ENCODE measurements at regions not wholly inside any gene's neighbourhood (a gene's known extent, or its start where the extent isn't known, plus 50 kb on each side); places are given as distances from the start of the nearest gene placed in this dataset.

- Histone ChIP-seq H3K9me3 (ENCODE audit: control insufficient read depth, low read length) (no peaks in the 10 kb centered on the region), H3K4me3 (ENCODE audit: low read length) (no peak overlapping the region), H3K27me3 (ENCODE audit: control insufficient read depth, insufficient read depth, low read length, poor library complexity, severe bottlenecking) (no peaks in the 10 kb centered on the region), H3K4me1 (ENCODE audit: control insufficient read depth, insufficient read depth, low read length) (no peaks in the 10 kb centered on the region), H3K9ac (ENCODE audit: extremely low read depth, low read length, poor library complexity, severe bottlenecking) (no peak overlapping the region), H3K27ac (ENCODE audit: low read depth, low read length) (no peak overlapping the region), H3K36me3 (ENCODE audit: control insufficient read depth, insufficient read depth, low read length) (no peaks in the 10 kb centered on the region)
- no peaks in the 10 kb centered on the region for H3K36me3 Mint-ChIP-seq (ENCODE audit: low read depth)
- H3K4me1 Mint-ChIP-seq, result no peaks in the 10 kb centered on the region
- H3K27me3 Mint-ChIP-seq (ENCODE audit: insufficient read depth), result peaks cover 2% of the 10 kb centered on the region
- WGBS, 2 experiments (ENCODE audit: insufficient coverage in 1 of 2, insufficient read length in 1 of 2), result 83 to 93% methylated on average over 4 of the region's 4 CpGs
- DNase-seq, result no peak
- H3K9me3 Mint-ChIP-seq, result no peaks in the 10 kb centered on the region
- H3K27ac Mint-ChIP-seq, result no peak overlapping the region
- no peak for TF ChIP-seq CTCF (conservative IDR thresholded peaks at IDR 0.05)
- no peak overlapping the region for H3K4me3 Mint-ChIP-seq
These were observed 108.6 kb upstream of the RUNX3 start for GRCh38 chr1:25038699-25039098.

GRCh38 chr1:25037174-25038074, 107.3 kb upstream of the RUNX3 start:
- Histone ChIP-seq H3K36me3 (ENCODE audit: control insufficient read depth, insufficient read depth, low read length) (no peaks in the 10 kb centered on the region), H3K27me3 (ENCODE audit: control insufficient read depth, insufficient read depth, low read length, poor library complexity, severe bottlenecking) (no peaks in the 10 kb centered on the region), H3K4me3 (ENCODE audit: low read length) (no peak overlapping the region), H3K4me1 (ENCODE audit: control insufficient read depth, insufficient read depth, low read length) (no peaks in the 10 kb centered on the region), H3K9me3 (ENCODE audit: control insufficient read depth, low read length) (no peaks in the 10 kb centered on the region), H3K27ac (ENCODE audit: low read depth, low read length) (no peak overlapping the region), H3K9ac (ENCODE audit: extremely low read depth, low read length, poor library complexity, severe bottlenecking) (no peak overlapping the region)
- H3K9me3 Mint-ChIP-seq, result no peaks in the 10 kb centered on the region
- peak; percentile 78 for TF ChIP-seq CTCF (conservative IDR thresholded peaks at IDR 0.05)
- no peaks in the 10 kb centered on the region for H3K36me3 Mint-ChIP-seq (ENCODE audit: low read depth)
- WGBS, 2 experiments (ENCODE audit: insufficient coverage in 1 of 2, insufficient read length in 1 of 2), result 67 to 82% methylated on average over 3 to 11 of the region's 11 CpGs
- no peaks in the 10 kb centered on the region for H3K4me1 Mint-ChIP-seq
- H3K4me3 Mint-ChIP-seq, result no peak overlapping the region
- peak; percentile 90 for DNase-seq
- H3K27ac Mint-ChIP-seq, result no peak overlapping the region
- H3K27me3 Mint-ChIP-seq (ENCODE audit: insufficient read depth), result peaks cover 2% of the 10 kb centered on the region

DNA sequence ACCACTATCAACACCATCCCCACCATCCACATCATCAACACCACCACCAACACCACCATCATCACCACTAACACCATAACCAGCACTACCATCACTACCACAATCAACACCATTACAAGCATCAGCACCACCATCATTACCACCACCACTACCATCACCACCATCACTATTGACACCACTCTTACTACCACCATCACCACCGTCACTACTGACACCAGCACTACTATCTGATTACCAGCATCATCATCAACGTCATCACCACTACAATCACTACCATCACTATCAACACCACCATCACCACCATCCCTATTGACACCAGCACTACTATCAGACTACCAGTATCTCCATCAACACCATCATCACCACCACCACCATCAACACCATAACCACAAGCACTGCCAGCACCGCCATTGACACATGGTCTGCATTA, 106.1 kb upstream of the RUNX3 start:
- Histone ChIP-seq H3K9me3 (ENCODE audit: control insufficient read depth, low read length) (no peaks in the 10 kb centered on the region), H3K9ac (ENCODE audit: extremely low read depth, low read length, poor library complexity, severe bottlenecking) (no peak overlapping the region), H3K27me3 (ENCODE audit: control insufficient read depth, insufficient read depth, low read length, poor library complexity, severe bottlenecking) (no peaks in the 10 kb centered on the region), H3K27ac (ENCODE audit: low read depth, low read length) (no peak overlapping the region), H3K4me1 (ENCODE audit: control insufficient read depth, insufficient read depth, low read length) (no peaks in the 10 kb centered on the region), H3K4me3 (ENCODE audit: low read length) (no peak overlapping the region), H3K36me3 (ENCODE audit: control insufficient read depth, insufficient read depth, low read length) (no peaks in the 10 kb centered on the region)
- Mint-ChIP-seq H3K9me3 (no peaks in the 10 kb centered on the region), H3K36me3 (ENCODE audit: low read depth) (no peaks in the 10 kb centered on the region), H3K27ac (no peak overlapping the region), H3K27me3 (ENCODE audit: insufficient read depth) (peaks cover 2% of the 10 kb centered on the region), H3K4me1 (no peaks in the 10 kb centered on the region), H3K4me3 (no peak overlapping the region)
- 52 to 78% methylated on average over 2 to 3 of the region's 3 CpGs for whole genome bisulfite sequencing, 2 experiments (ENCODE audit: insufficient coverage in 1 of 2, insufficient read length in 1 of 2)
- no peak for DNase-seq
- no peak for TF ChIP-seq CTCF (conservative IDR thresholded peaks at IDR 0.05)
